Naive thymus-derived CD4-positive, alpha-beta T cell (primary cell): ENCODE measurements at regions not wholly inside any gene's neighbourhood (a gene's known extent, or its start where the extent isn't known, plus 50 kb on each side); places are given as distances from the start of the nearest gene placed in this dataset.

Experiments used
- ATAC-seq: fragments of 150-1000 bp; cut with Tn5 transposase; 2 replicates; pipeline ENCODE4 v1.10.0; 2021; ENCODE audit warnings: mild to moderate bottlenecking, moderate library complexity
- CTCF ChIA-PET: fragments of 350-600 bp; sonication (Branson Sonifier 250); formaldehyde crosslinking; loops from one replicate; lab custom pipeline; 2021; ENCODE audit warnings: antibody characterized with exemption; lab: Charles Lee
- POLR2A ChIA-PET: fragments of 350-600 bp; sonication (Branson Sonifier 250); formaldehyde crosslinking; loops from one replicate; lab custom pipeline; 2021; ENCODE audit warnings: antibody characterized with exemption, inconsistent platforms; lab: Charles Lee
- DNase-seq, 9 donors: peaks; one replicate each; pipeline versions ENCODE4 v3.0.0 to v3.0.0-alpha.2; 2020 to 2022; ENCODE audit warnings: mixed read lengths in 1 of 9
- H3K27ac ChIP-seq: one replicate; pipeline ENCODE4 v1.7.0; 2013; ENCODE audit warnings: mild to moderate bottlenecking, low read depth, low read length, moderate library complexity
- H3K27me3 ChIP-seq, 2 donors: one replicate each; pipeline ENCODE4 v1.7.0; 2013; ENCODE audit warnings: low read length in 2 of 2, mild to moderate bottlenecking in 2 of 2, moderate library complexity in 2 of 2; ENCODE audit not compliant: control insufficient read depth in 2 of 2, insufficient read depth in 2 of 2
- H3K36me3 ChIP-seq, 3 experiments: 1 replicate in 2 of 3; 2 replicates in 1 of 3; pipeline ENCODE4 v1.7.0; 2013; ENCODE audit warnings: low read length in 3 of 3, mild to moderate bottlenecking in 3 of 3, moderate library complexity in 1 of 3; ENCODE audit not compliant: insufficient read depth in 3 of 3, control insufficient read depth in 2 of 3
- H3K4me1 ChIP-seq, 2 donors: one replicate each; pipeline ENCODE4 v1.7.0; 2013; ENCODE audit warnings: low read length in 2 of 2, mild to moderate bottlenecking in 2 of 2, moderate library complexity in 1 of 2; ENCODE audit not compliant: control insufficient read depth in 2 of 2, insufficient read depth in 2 of 2
- H3K4me3 ChIP-seq: 2 replicates; pipeline ENCODE4 v1.7.0; 2013; ENCODE audit warnings: mild to moderate bottlenecking, low read length
- H3K9me3 ChIP-seq, 3 experiments: 1 replicate in 2 of 3; 2 replicates in 1 of 3; pipeline ENCODE4 v1.7.0; 2013; ENCODE audit warnings: low read length in 3 of 3; ENCODE audit not compliant: control insufficient read depth in 2 of 3
- H3K27ac Mint-ChIP-seq, 9 donors: one replicate each; pipeline ENCODE4 v1.8.0; 2020 to 2022; ENCODE audit warnings: mixed read lengths in 9 of 9, mild to moderate bottlenecking in 8 of 9, moderate library complexity in 5 of 9, inconsistent platforms in 2 of 9
- H3K27me3 Mint-ChIP-seq, 5 donors: one replicate each; pipeline ENCODE4 v1.8.0; 2021 to 2022; ENCODE audit warnings: mixed read lengths in 5 of 5, mild to moderate bottlenecking in 1 of 5
- H3K36me3 Mint-ChIP-seq, 5 donors: one replicate each; pipeline ENCODE4 v1.8.0; 2020 to 2022; ENCODE audit warnings: mixed read lengths in 5 of 5, mild to moderate bottlenecking in 3 of 5, inconsistent platforms in 1 of 5
- H3K4me1 Mint-ChIP-seq, 7 donors: one replicate each; pipeline ENCODE4 v1.8.0; 2020 to 2022; ENCODE audit warnings: mixed read lengths in 7 of 7, mild to moderate bottlenecking in 3 of 7, inconsistent platforms in 1 of 7
- H3K4me3 Mint-ChIP-seq, 10 donors: one replicate each; pipeline ENCODE4 v1.8.0; 2020 to 2022; ENCODE audit warnings: mild to moderate bottlenecking in 10 of 10, mixed read lengths in 10 of 10, moderate library complexity in 6 of 10, inconsistent platforms in 2 of 10
- H3K9me3 Mint-ChIP-seq, 11 donors: one replicate each; pipeline ENCODE4 v1.8.0; 2020 to 2022; ENCODE audit warnings: mixed read lengths in 11 of 11, mild to moderate bottlenecking in 4 of 11, inconsistent platforms in 1 of 11, moderate library complexity in 1 of 11
- intact Hi-C, 2 donors: fragments of 100-400 bp; cut with micrococcal nuclease; formaldehyde crosslinking; loops; one replicate each; pipeline ENCODE4 v1.15.1; 2023

DNA sequence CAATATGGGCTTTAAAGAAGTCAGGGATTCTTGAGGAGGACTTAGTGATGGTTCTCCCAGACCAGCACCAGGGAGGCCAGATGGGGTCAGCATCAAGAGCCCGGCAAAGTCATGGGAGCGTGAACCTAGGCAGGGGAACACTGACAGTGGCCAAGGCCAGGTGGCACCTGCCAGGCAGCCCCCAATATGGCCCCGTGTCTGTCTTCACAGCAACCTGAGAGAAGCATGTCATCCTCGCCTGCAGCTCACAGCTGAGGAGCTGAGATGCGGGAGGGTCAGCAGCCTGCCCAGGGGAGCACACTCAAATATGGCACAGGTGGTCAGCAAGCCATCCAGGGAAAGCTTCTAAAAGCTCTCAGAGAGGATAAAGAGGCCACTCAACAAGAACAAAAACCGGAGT lies 105.7 kb upstream of the GPC1 start:
- H3K4me1 Mint-ChIP-seq: peaks cover 0 to 1% (median 0%) of the 10 kb centered on the region in 7 donors
- no peaks in the 10 kb centered on the region for H3K27me3 ChIP-seq
- no peaks in the 10 kb centered on the region for H3K36me3 ChIP-seq
- intact Hi-C loops: no loop called here
- H3K36me3 Mint-ChIP-seq: no peaks in the 10 kb centered on the region
- DNase-seq (no peak), ATAC-seq (no peak)
- ChIA-PET POLR2A (no interaction called here), CTCF (no interaction called here)
- H3K4me3 Mint-ChIP-seq: no peak overlapping the region
- peaks cover 0 to 29% (median 15%) of the 10 kb centered on the region in 11 donors for H3K9me3 Mint-ChIP-seq
- no peak overlapping the region for H3K27ac Mint-ChIP-seq
- peaks cover 9 to 20% (median 15%) of the 10 kb centered on the region in 5 donors for H3K27me3 Mint-ChIP-seq
- no peak overlapping the region for H3K4me3 ChIP-seq
- no peaks in the 10 kb centered on the region for H3K4me1 ChIP-seq
- peaks cover 0 to 7% (median 0%) of the 10 kb centered on the region in 3 experiments for H3K9me3 ChIP-seq
- no peak overlapping the region for H3K27ac ChIP-seq

DNA sequence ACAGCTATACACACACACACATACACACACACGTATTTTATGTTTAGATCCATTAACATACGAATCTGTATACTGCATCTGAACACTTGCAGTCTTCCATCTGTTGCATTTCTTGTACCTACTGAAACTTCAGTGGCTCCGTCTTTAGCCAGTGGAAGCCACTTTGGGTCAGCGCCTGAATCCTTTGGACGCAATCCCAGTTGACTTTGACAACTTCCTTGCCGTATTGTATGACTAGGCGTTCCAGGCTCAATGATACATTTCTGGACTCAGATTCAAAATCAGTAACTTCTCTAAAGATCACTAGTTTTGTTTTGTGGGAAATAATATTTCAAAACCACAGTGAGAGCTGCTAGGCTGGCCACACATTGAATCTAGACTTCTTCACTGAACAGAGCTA lies 101.5 kb upstream of the GPC1 start:
- ChIA-PET CTCF (no interaction called here), POLR2A (no interaction called here)

DNA sequence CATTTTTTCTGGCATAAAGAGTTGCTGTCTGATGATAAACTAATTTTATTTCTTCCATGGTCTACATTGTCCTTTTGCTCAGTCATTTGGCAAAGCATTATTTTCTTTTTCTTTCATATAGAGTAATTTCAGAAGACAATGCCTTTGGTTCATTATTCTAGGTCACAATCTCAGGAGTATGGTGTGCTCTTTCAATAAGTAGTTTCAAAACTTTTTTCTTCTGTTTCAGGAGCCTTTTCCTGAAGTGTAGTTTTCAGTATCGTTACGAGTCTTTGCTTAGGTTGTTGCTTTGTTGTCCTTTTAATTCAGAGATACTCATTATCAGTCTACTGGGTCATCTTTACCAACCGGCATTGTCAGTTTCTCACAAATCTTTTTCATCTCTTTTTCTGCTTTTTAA lies 100.4 kb upstream of the GPC1 start:
- ATAC-seq (no peak), DNase-seq (no peak)
- peaks cover 0 to 7% (median 0%) of the 10 kb centered on the region in 3 experiments for H3K9me3 ChIP-seq
- intact Hi-C loops: no loop called here
- Mint-ChIP-seq H3K27me3 (peaks cover 17 to 39% (median 32%) of the 10 kb centered on the region in 5 donors), H3K4me1 (peaks cover 0 to 4% (median 0%) of the 10 kb centered on the region in 7 donors), H3K36me3 (peaks cover 0 to 4% (median 0%) of the 10 kb centered on the region in 5 donors), H3K9me3 (peaks cover 0 to 29% (median 13%) of the 10 kb centered on the region in 11 donors), H3K4me3 (no peak overlapping the region), H3K27ac (no peak overlapping the region)
- H3K27me3 ChIP-seq: peaks cover 0 to 6% of the 10 kb centered on the region in 2 donors
- ChIA-PET POLR2A (no interaction called here), CTCF (no interaction called here)
- H3K36me3 ChIP-seq: no peaks in the 10 kb centered on the region
- no peak overlapping the region for H3K27ac ChIP-seq
- H3K4me3 ChIP-seq: no peak overlapping the region
- H3K4me1 ChIP-seq: no peaks in the 10 kb centered on the region

More for the DNA sequence above, 101.5 kb upstream of the GPC1 start:
- H3K4me1 Mint-ChIP-seq: peaks cover 0 to 2% (median 0%) of the 10 kb centered on the region in 7 donors
- DNase-seq (no peak), ATAC-seq (no peak)
- Histone ChIP-seq H3K27ac (no peak overlapping the region), H3K9me3 (peaks cover 0 to 7% (median 0%) of the 10 kb centered on the region in 3 experiments), H3K4me3 (no peak overlapping the region), H3K36me3 (no peaks in the 10 kb centered on the region), H3K27me3 (peaks cover 0 to 6% of the 10 kb centered on the region in 2 donors), H3K4me1 (no peaks in the 10 kb centered on the region)
- H3K36me3 Mint-ChIP-seq: peaks cover 0 to 1% (median 0%) of the 10 kb centered on the region in 5 donors
- H3K27ac Mint-ChIP-seq: no peak overlapping the region
- peaks cover 19 to 38% (median 32%) of the 10 kb centered on the region in 5 donors for H3K27me3 Mint-ChIP-seq
- no peak overlapping the region for H3K4me3 Mint-ChIP-seq
- intact Hi-C loops: no loop called here
- peaks cover 0 to 28% (median 13%) of the 10 kb centered on the region in 11 donors for H3K9me3 Mint-ChIP-seq

GRCh38 chr2:240336820-240337427 lies 98.5 kb upstream of the GPC1 start:
- POLR2A ChIA-PET: no interaction called here
- Histone ChIP-seq H3K4me1 (no peaks in the 10 kb centered on the region), H3K36me3 (no peaks in the 10 kb centered on the region), H3K9me3 (no peaks in the 10 kb centered on the region), H3K4me3 (no peak overlapping the region), H3K27ac (no peak overlapping the region), H3K27me3 (peaks cover 0 to 6% of the 10 kb centered on the region in 2 donors)
- DNase-seq (no peak), ATAC-seq (no peak)
- Mint-ChIP-seq H3K27ac (no peak overlapping the region), H3K4me3 (no peak overlapping the region), H3K36me3 (peaks cover 0 to 4% (median 0%) of the 10 kb centered on the region in 5 donors), H3K27me3 (peaks cover 18 to 37% (median 32%) of the 10 kb centered on the region in 5 donors), H3K9me3 (peaks cover 0 to 14% (median 6%) of the 10 kb centered on the region in 11 donors), H3K4me1 (peaks cover 0 to 4% (median 0%) of the 10 kb centered on the region in 7 donors)
- CTCF ChIA-PET: no interaction called here
- intact Hi-C loops: no loop called here

DNA sequence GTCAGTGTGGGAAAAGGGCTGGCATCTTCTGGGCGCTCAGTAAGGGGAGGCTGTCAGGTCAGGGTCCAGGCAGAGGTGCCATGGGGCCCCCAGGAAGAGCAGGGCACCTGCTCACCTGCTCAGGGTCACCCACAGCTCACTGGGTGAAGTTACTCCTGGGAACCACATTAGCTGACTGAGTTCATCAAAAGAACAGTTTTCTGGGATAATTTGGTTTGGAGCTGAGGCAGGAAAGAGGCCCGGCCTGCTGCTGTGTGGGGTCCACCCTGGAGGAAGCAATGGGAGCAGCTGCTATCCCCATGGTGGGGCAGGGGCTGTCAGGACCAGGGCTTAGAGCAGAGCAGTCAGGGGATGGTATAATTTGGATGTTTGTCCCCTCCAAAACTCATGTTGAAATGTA lies 97.2 kb upstream of the GPC1 start:
- CTCF ChIA-PET: no interaction called here
- H3K36me3 ChIP-seq: no peaks in the 10 kb centered on the region

GRCh38 chr2:240339411-240340360 lies 95.8 kb upstream of the GPC1 start:
- peaks cover 0 to 4% (median 1%) of the 10 kb centered on the region in 11 donors for H3K9me3 Mint-ChIP-seq
- Histone ChIP-seq H3K27ac (no peak overlapping the region), H3K4me3 (no peak overlapping the region), H3K36me3 (no peaks in the 10 kb centered on the region), H3K27me3 (peaks cover 0 to 6% of the 10 kb centered on the region in 2 donors), H3K4me1 (no peaks in the 10 kb centered on the region), H3K9me3 (no peaks in the 10 kb centered on the region)
- no peak overlapping the region for H3K4me3 Mint-ChIP-seq
- intact Hi-C loops: no loop called here
- ATAC-seq (no peak), DNase-seq (no peak)
- CTCF ChIA-PET: no interaction called here
- POLR2A ChIA-PET: no interaction called here
- peaks cover 8 to 26% (median 22%) of the 10 kb centered on the region in 5 donors for H3K27me3 Mint-ChIP-seq
- H3K4me1 Mint-ChIP-seq: peaks cover 0 to 4% (median 0%) of the 10 kb centered on the region in 7 donors
- no peak overlapping the region for H3K27ac Mint-ChIP-seq
- peaks cover 0 to 4% (median 0%) of the 10 kb centered on the region in 5 donors for H3K36me3 Mint-ChIP-seq

More for the DNA sequence above, 97.2 kb upstream of the GPC1 start:
- peaks cover 0 to 4% (median 0%) of the 10 kb centered on the region in 5 donors for H3K36me3 Mint-ChIP-seq
- no peak overlapping the region for H3K4me3 Mint-ChIP-seq
- Histone ChIP-seq H3K27me3 (peaks cover 0 to 6% of the 10 kb centered on the region in 2 donors), H3K9me3 (no peaks in the 10 kb centered on the region), H3K4me1 (no peaks in the 10 kb centered on the region), H3K4me3 (no peak overlapping the region), H3K27ac (no peak overlapping the region)
- DNase-seq: peak in 1 of 9 donors; percentile 8
- peaks cover 14 to 31% (median 24%) of the 10 kb centered on the region in 5 donors for H3K27me3 Mint-ChIP-seq
- ATAC-seq: no peak
- intact Hi-C loops: no loop called here
- no peak overlapping the region for H3K27ac Mint-ChIP-seq
- H3K9me3 Mint-ChIP-seq: peaks cover 0 to 3% (median 0%) of the 10 kb centered on the region in 11 donors
- POLR2A ChIA-PET: no interaction called here
- peaks cover 0 to 4% (median 0%) of the 10 kb centered on the region in 7 donors for H3K4me1 Mint-ChIP-seq
